Fibroblast of peridontal ligament (primary cell): ENCODE measurements at regions not wholly inside any gene's neighbourhood (a gene's known extent, or its start where the extent isn't known, plus 50 kb on each side); places are given as distances from the start of the nearest gene placed in this dataset.
"Not testable (repeated sequence)": the region's sequence is repeated elsewhere in the genome, so short reads cannot be mapped to it uniquely, and the experiment has no call there.

Experiments
- DNase-seq: peaks from one replicate; pipeline ENCODE4 v3.0.0-alpha.2; 2010; ENCODE audit errors: extremely low read depth

DNA sequence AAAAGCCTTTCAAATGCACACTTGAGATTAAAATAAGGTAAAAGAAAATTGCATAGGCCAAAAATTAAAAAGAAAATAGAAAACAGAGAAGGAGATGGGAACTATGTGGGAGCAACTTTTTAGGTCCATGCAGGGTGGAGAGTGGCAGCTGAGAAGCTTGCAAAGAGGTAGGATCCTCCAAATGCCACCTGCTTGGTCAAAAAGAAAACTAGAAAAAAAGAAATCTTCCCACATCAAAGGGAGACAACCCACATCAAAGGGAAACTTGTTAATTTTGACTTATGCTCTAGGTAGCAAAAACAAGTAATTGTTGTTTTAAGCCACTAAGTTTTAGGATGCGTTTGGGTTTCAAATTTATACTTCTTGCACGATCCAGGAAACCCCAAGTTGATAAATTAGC is 342.9 kb downstream of the IL20RB start:
- no peak for DNase-seq

DNA sequence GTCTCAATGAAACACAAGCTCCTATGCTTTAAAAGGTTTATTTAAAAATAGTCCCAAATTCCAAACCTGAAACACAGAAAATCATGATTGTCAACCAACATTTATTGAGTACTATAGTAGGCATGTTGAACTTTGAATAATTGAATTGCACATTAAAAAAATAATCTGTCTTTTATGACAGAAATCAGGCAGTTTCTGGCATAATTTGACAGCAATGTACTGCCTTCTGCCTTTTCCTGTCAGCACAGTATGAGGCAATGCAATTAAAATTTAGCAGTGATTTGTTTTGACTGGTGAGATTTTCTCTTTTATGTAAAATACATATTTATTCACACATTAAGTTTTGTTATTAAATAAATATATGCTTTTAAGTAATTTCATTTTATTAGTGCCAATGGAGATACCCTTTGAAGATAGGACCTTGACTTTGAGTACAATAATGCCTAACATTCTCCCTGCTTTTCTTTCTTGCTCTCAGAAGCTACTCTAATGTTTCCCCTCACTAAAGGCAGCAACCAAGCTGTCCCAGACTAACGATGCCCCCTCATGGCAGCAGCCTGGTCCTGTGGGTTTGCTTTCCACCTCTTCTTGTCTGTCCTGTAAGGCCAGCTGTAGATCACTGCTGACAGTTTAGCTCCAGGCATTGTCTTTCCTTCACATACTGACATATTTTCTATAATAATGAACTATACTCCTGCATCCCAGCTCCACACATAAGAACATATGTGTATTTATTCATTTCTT is 346.7 kb downstream of the IL20RB start:
- DNase-seq, result no peak

DNA sequence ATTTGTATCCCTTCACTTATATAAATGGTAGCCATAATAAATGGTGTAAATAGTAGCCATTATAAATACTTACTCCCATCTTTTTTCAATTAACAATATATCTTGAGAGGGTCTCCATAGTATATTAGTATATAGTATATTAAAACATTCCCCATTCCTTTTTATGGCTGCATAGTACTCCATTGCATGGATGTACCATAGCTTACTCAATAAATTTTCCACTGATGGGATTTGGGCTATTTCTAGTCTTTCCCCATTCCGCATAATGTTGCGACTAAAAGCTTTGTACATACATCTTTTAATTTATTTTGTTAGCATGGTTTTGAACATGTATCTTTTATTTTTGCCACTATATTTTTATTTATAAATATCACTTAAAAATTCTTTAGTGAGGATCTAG is 366.3 kb downstream of the IL20RB start:
- DNase-seq, result no peak

DNA sequence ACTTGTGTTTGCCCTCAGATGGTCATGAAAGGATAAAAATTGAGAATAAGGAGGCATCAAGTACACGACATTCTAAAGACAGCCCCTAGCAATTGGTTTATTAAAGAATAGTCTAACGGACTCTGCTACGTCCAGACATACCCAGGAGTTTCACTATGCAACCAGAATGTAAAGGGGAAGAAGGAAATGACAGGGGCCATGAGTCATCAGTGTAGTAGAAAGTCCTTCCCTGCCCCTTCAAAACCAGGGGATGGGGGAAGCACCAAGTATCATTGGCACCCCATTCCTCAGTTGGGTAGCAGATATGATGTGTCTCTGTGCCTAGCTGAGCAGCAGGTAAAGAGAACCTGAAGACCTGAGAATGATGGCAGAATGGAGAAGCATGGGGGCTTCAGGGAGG is 367.4 kb downstream of the IL20RB start:
- DNase-seq, result no peak

- no peak for DNase-seq
Measured at GRCh38 chr3:137325934-137326333, 368.2 kb downstream of the IL20RB start.

GRCh38 chr3:137329594-137329993 is 371.8 kb downstream of the IL20RB start:
- no peak for DNase-seq

- no peak for DNase-seq
Measured at GRCh38 chr3:137330246-137330645, 372.5 kb downstream of the IL20RB start.

GRCh38 chr3:137332297-137332696 is 374.5 kb downstream of the IL20RB start:
- DNase-seq, result no peak

DNA sequence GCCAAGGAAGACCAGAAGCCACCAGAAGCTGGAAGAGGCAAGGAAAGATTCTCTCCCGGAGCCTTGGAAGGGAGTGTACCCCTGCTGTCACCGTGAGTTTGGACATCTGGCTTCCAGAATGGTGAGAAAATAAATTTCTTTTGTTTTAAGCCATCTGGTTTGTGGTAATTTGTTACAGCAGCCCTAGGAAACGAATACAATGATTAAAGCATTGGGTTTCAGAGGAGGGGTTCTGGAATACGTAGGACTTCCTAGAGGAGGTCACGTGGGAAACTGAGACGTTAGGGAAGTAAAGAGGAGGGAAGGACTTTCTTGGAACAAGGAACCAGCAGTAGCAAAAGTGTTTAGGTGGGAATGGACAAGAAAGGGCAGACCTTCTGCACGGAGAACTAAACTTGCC is 377.7 kb downstream of the IL20RB start:
- no peak for DNase-seq

DNA sequence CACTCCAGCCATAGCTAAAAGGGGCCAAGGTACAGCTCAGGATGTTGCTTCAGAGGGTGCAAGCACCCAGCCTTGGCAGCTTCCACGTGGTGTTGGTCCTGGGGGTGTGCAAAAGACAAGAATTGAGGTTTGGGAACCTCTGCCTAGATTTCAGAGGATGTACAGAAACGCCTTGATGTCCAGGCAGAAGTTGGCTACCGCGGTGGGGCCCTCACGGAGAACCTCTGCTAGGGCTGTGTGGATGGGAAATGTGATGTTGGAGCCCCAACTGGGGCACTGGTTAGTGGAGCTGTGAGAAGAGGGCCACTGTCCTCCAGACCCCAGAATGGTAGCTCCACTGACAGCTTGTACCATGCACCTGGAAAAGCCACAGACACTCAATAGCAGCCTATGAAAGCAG is 380.6 kb downstream of the IL20RB start:
- not testable (repeated sequence) for DNase-seq

- DNase-seq, result no peak
Measured at GRCh38 chr3:137343283-137343682, 385.5 kb downstream of the IL20RB start.

DNA sequence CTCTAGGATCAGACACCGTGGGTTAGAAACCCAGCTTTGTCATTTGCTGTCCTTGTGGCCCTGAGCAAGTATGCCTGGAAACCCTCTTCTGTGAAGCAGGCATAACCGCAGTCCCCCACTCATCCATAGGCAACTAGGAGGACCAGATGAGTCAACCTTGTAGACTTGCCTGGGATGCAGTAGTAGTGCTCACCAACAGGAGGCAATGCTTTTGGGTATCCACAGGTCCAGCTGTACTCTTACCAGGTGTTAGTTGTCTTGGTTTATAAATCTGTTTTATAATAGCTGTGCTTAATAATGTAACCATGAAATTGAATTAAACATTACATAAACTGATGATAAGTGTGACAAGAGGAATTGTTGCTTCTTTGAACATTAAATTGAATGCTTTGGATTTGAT is 389.3 kb downstream of the IL20RB start:
- no peak for DNase-seq

GRCh38 chr3:137347817-137348368 is 390.1 kb downstream of the IL20RB start:
- no peak for DNase-seq

DNA sequence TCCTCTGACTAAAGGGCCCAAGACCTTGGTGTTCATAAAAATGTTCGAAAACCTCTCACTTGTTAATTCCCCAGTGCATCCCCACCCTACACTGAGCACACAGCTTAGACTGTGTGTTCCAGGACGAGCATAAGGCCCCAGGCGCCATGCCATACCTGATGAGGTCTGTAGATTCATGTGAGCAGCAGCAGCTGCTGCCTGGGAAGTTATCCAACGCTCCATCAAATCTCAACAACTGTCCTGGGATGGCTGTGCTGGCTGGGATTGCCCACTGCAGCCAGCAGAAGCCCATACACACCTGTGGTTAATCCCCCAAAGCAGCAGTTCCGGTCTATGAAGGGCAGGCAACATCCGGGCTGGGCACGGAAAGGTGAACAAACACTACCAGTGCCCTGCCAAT is 391.2 kb downstream of the IL20RB start:
- no peak for DNase-seq

GRCh38 chr3:137349557-137350348 is 392.0 kb downstream of the IL20RB start:
- no peak for DNase-seq

- DNase-seq, result no peak
Measured at GRCh38 chr3:137360531-137361201, 402.9 kb downstream of the IL20RB start.

DNA sequence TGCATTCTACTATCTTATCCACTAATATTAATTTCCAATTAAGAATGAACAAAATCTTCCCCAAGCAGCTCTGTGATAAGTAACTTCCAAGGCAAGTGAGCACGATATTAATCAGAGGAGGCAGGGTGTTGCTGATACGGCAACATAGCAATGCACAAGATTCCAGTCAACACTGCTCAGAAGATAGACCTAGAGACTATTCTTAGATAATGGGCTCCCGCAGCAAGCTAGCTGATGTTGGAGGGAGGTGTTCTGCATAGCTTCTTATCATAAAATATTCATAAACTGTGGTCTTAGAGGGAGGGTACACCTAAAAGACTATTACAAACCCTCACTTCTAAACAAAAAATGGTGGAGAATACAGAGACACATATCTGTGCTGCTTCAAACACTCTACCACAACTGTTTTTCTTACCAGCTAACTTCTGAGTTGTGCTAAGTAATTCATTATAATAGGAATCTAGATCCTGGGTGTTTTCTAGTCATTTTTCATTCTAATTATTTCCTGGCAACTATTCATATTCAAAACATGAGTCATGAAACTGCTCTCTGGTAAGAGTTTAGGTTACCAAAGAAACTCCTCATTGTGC is 382.0 kb upstream of the SOX14 start:
- DNase-seq, result no peak

- DNase-seq, result no peak
Measured at GRCh38 chr3:137385922-137386321, 378.2 kb upstream of the SOX14 start.

- no peak for DNase-seq
Measured at GRCh38 chr3:137409584-137409983, 354.5 kb upstream of the SOX14 start.

- DNase-seq, result no peak
Measured at GRCh38 chr3:137410028-137410427, 354.1 kb upstream of the SOX14 start.

- no peak for DNase-seq
Measured at GRCh38 chr3:137420198-137420995, 343.7 kb upstream of the SOX14 start.
